Keratinocyte (primary cell): ENCODE measurements at regions not wholly inside any gene's neighbourhood (a gene's known extent, or its start where the extent isn't known, plus 50 kb on each side); places are given as distances from the start of the nearest gene placed in this dataset.

Experiments
- DNase-seq: peaks from one replicate; pipeline ENCODE4 v3.0.0-alpha.2; 2011; ENCODE audit warnings: low read depth, missing footprints, low spot score
- FAIRE-seq: peaks from 2 replicates; lab custom pipeline; 2011; peaks lifted over from hg19 to GRCh38; lab: Jason Lieb, UNC
- H2AFZ ChIP-seq: 2 replicates; pipeline ENCODE4 v1.6.0; 2012; ENCODE audit warnings: low read length, control low read depth, inconsistent platforms; ENCODE audit not compliant: control insufficient read depth
- H3K27ac ChIP-seq: 2 replicates; pipeline ENCODE4 v1.5.1; 2011; ENCODE audit warnings: low read length; ENCODE audit not compliant: control insufficient read depth, insufficient read depth
- H3K27me3 ChIP-seq: 3 replicates; pipeline ENCODE4 v1.6.0; 2011; ENCODE audit warnings: low read length; ENCODE audit not compliant: control insufficient read depth, insufficient read depth; ENCODE audit errors: extremely low read depth
- H3K36me3 ChIP-seq, 2 experiments: 2 replicates in 1 of 2; 3 replicates in 1 of 2; pipeline ENCODE4 v1.5.1; 2011; ENCODE audit warnings: low read length in 2 of 2, mild to moderate bottlenecking in 1 of 2; ENCODE audit not compliant: control insufficient read depth in 2 of 2, insufficient read depth in 2 of 2; ENCODE audit errors: extremely low read depth in 1 of 2
- H3K4me1 ChIP-seq: 3 replicates; pipeline ENCODE4 v1.5.1; 2011; ENCODE audit warnings: low read length; ENCODE audit not compliant: control insufficient read depth, insufficient read depth; ENCODE audit errors: extremely low read depth
- H3K4me2 ChIP-seq: 3 replicates; pipeline ENCODE4 v1.6.0; 2011; ENCODE audit warnings: low read depth, low read length; ENCODE audit not compliant: control insufficient read depth, insufficient read depth; ENCODE audit errors: extremely low read depth
- H3K4me3 ChIP-seq, 3 experiments: fragments of 200-600 bp in 1 of 3; sonication (generic) in 1 of 3; 2 replicates in 2 of 3; 3 replicates in 1 of 3; pipeline ENCODE4 v1.5.1; 2011 to 2016; ENCODE audit warnings: low read length in 3 of 3, mild to moderate bottlenecking in 3 of 3, control low read depth in 2 of 3, inconsistent platforms in 1 of 3, low read depth in 1 of 3, mixed read lengths in 1 of 3, mixed run types in 1 of 3, moderate library complexity in 1 of 3; ENCODE audit not compliant: control insufficient read depth in 2 of 3, insufficient read depth in 2 of 3; ENCODE audit errors: extremely low read depth in 1 of 3
- H3K79me2 ChIP-seq: 2 replicates; pipeline ENCODE4 v1.6.0; 2012; ENCODE audit warnings: low read length; ENCODE audit not compliant: control insufficient read depth, insufficient read depth
- H3K9ac ChIP-seq: 3 replicates; pipeline ENCODE4 v1.6.0; 2011; ENCODE audit warnings: low read length; ENCODE audit not compliant: control insufficient read depth, insufficient read depth; ENCODE audit errors: extremely low read depth
- H3K9me1 ChIP-seq: 3 replicates; pipeline ENCODE4 v1.6.0; 2011; ENCODE audit warnings: low read length; ENCODE audit not compliant: control insufficient read depth, insufficient read depth; ENCODE audit errors: extremely low read depth
- H3K9me3 ChIP-seq: 2 replicates; pipeline ENCODE4 v1.5.1; 2012; ENCODE audit warnings: low read depth, low read length; ENCODE audit not compliant: control insufficient read depth
- H4K20me1 ChIP-seq: 3 replicates; pipeline ENCODE4 v1.6.0; 2011; ENCODE audit warnings: low read length; ENCODE audit not compliant: control insufficient read depth, insufficient read depth; ENCODE audit errors: extremely low read depth
- CTCF ChIP-seq, 3 experiments: IDR thresholded peaks in 1 of 3; conservative IDR thresholded peaks in 1 of 3; optimal IDR thresholded peaks in 1 of 3; 2 replicates in 2 of 3; 3 replicates in 1 of 3; pipeline versions ENCODE3 to v1.5.1; 2011; ENCODE audit warnings: low read length in 3 of 3, mild to moderate bottlenecking in 3 of 3, moderate library complexity in 2 of 3, control low read depth in 1 of 3, inconsistent platforms in 1 of 3; ENCODE audit not compliant: insufficient read depth in 2 of 3; ENCODE audit errors: extremely low read depth in 1 of 3
- EZH2 ChIP-seq: IDR thresholded peaks from one replicate; pipeline ENCODE4 v1.6.1; 2012; ENCODE audit warnings: inconsistent platforms, mild to moderate bottlenecking, low read length, moderate library complexity
- dilution Hi-C: fragments of 300-500 bp; cut with MboI; formaldehyde crosslinking; loops from one replicate; pipeline ENCODE4 v1.7.0; 2020; ENCODE audit warnings: low sequenced_read_pairs; ENCODE audit not compliant: extremely low pct_ligation_motif_present

DNA sequence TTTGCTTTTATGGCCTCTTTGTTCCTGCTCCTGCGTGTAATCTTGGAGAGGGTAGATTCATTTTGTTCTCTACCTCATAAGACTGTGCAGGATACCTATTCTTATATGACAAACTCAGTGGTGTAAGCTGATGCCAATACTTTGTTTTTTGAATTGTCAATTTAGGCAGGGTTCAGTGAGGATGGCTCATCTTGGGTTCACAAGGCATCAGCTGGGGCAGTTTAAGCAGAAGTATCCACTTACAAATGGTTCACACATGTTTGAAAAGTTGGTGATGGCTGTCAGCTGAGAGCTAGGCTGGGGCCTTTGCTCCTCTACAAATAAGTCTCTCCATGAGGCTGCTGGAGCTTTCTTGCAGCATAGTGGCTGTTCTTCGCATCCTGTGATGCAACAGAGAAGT lies 920.6 kb upstream of the PIK3C3 start:
- Histone ChIP-seq H3K27me3 (no peaks in the 10 kb centered on the region), H3K9me1 (no peaks in the 10 kb centered on the region), H3K9me3 (no peaks in the 10 kb centered on the region), H3K4me3 (no peak overlapping the region), H3K4me2 (no peak overlapping the region), H4K20me1 (no peaks in the 10 kb centered on the region), H3K79me2 (no peaks in the 10 kb centered on the region), H3K9ac (no peak overlapping the region), H3K36me3 (no peaks in the 10 kb centered on the region), H3K4me1 (no peaks in the 10 kb centered on the region), H2AFZ (no peak overlapping the region), H3K27ac (no peak overlapping the region)
- dilution Hi-C loops: no loop called here
- no peak for TF ChIP-seq CTCF (optimal IDR thresholded peaks at IDR 0.05 in 1 of 3, IDR thresholded peaks at IDR 0.05 in 1 of 3, conservative IDR thresholded peaks at IDR 0.05 in 1 of 3; ENCODE audit: extremely low read depth in 1 of 3, insufficient read depth in 2 of 3, low read length in 3 of 3)
- no peak for TF ChIP-seq EZH2
- no peak for DNase-seq
- FAIRE-seq: no peak

DNA sequence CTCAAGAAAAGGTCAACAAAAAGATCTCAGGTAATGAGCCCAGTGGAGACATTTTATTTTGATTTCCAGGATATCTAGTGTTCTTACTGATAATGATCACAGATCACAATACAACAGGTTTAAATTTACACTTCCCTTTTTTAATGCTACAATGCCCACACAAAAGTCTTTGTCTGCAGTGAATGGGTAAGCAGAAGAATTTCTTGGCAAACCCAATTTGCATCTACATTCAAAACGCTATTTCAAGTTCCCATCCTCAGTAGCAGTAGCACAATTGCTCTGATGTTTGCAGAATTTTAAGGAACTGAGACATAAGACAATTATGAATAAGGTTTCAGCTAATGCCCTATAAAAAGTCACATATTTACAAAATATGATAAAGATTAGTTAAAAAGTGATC lies 929.4 kb upstream of the PIK3C3 start:
- H3K4me2 ChIP-seq: no peak overlapping the region
- FAIRE-seq (no peak), DNase-seq (no peak)
- TF ChIP-seq EZH2: no peak
- TF ChIP-seq CTCF (optimal IDR thresholded peaks at IDR 0.05 in 1 of 3, IDR thresholded peaks at IDR 0.05 in 1 of 3, conservative IDR thresholded peaks at IDR 0.05 in 1 of 3; ENCODE audit: extremely low read depth in 1 of 3, insufficient read depth in 2 of 3, low read length in 3 of 3): no peak
- H2AFZ ChIP-seq: no peak overlapping the region
- no peaks in the 10 kb centered on the region for H4K20me1 ChIP-seq
- dilution Hi-C loops: no loop called here
- no peaks in the 10 kb centered on the region for H3K9me1 ChIP-seq
- no peak overlapping the region for H3K27ac ChIP-seq
- no peaks in the 10 kb centered on the region for H3K9me3 ChIP-seq
- H3K36me3 ChIP-seq: no peaks in the 10 kb centered on the region
- no peaks in the 10 kb centered on the region for H3K79me2 ChIP-seq
- no peaks in the 10 kb centered on the region for H3K4me1 ChIP-seq
- no peaks in the 10 kb centered on the region for H3K27me3 ChIP-seq
- H3K4me3 ChIP-seq: no peak overlapping the region
- H3K9ac ChIP-seq: no peak overlapping the region
